ENCODE measurements at regions not wholly inside any gene's neighbourhood (a gene's known extent, or its start where the extent isn't known, plus 50 kb on each side); places are given as distances from the start of the nearest gene placed in this dataset.

GRCh38 chr5:161216877-161217276, 329.6 kb downstream of the GABRB2 start:
- Histone ChIP-seq H3K27me3 (no peaks in the 10 kb centered on the region), H3K36me3 (replicated peaks in 1 of 2) (no peaks in the 10 kb centered on the region), H3K4me3 (no peak overlapping the region), H3K4me1 (replicated peaks in 1 of 2) (no peaks in the 10 kb centered on the region), H3K27ac (no peak overlapping the region), H3K9me3 (replicated peaks in 1 of 3) (no peaks in the 10 kb centered on the region)
- intact Hi-C loops (cut with DNase I): no loop called here
- 48 to 65% (median 60%) methylated on average over 3 of the region's 3 CpGs for WGBS, 4 donors
- no peak for DNase-seq
- TF ChIP-seq, protein P1, sequence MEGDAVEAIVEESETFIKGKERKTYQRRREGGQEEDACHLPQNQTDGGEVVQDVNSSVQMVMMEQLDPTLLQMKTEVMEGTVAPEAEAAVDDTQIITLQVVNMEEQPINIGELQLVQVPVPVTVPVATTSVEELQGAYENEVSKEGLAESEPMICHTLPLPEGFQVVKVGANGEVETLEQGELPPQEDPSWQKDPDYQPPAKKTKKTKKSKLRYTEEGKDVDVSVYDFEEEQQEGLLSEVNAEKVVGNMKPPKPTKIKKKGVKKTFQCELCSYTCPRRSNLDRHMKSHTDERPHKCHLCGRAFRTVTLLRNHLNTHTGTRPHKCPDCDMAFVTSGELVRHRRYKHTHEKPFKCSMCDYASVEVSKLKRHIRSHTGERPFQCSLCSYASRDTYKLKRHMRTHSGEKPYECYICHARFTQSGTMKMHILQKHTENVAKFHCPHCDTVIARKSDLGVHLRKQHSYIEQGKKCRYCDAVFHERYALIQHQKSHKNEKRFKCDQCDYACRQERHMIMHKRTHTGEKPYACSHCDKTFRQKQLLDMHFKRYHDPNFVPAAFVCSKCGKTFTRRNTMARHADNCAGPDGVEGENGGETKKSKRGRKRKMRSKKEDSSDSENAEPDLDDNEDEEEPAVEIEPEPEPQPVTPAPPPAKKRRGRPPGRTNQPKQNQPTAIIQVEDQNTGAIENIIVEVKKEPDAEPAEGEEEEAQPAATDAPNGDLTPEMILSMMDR (IDR thresholded peaks at IDR 0.05): no peak
- no peak for TF ChIP-seq POLR2A (IDR thresholded peaks at IDR 0.05)

GRCh38 chr5:161212123-161212712, 334.3 kb downstream of the GABRB2 start:
- WGBS, 4 donors: 56 to 72% (median 62%) methylated on average over 1 of the region's 1 CpG

DNA sequence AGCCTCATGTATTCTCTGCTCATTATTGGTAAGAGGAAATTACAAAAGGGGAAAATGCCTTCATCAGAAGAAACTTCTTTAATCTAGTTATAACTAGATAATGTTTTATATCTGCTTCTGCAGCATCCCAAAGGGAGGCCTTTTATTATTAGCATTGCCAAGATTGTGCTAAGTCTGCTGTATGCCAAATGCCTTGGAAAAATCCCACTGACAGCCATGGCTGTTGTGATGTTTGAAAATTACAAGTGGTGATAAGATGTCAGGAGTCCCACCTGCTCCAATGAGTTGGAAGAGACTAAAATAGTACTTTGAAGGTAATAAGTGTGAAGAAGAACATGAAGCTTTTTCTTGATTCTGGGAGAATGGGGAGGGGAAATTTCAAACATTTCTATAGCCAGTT, 345.0 kb downstream of the GABRB2 start:
- H3K4me1 ChIP-seq (replicated peaks in 1 of 2): no peaks in the 10 kb centered on the region
- no peak overlapping the region for H3K27ac ChIP-seq
- no peaks in the 10 kb centered on the region for H3K36me3 ChIP-seq (replicated peaks in 1 of 2)
- H3K4me3 ChIP-seq: no peak overlapping the region
- H3K9me3 ChIP-seq (replicated peaks in 1 of 3): peaks cover 0 to 8% (median 0%) of the 10 kb centered on the region in 3 donors
- TF ChIP-seq, protein P1 (IDR thresholded peaks at IDR 0.05): no peak
- no peak for TF ChIP-seq POLR2A (IDR thresholded peaks at IDR 0.05)
- no peak for DNase-seq
- intact Hi-C loops (cut with DNase I): no loop called here
- no peaks in the 10 kb centered on the region for H3K27me3 ChIP-seq

More at GRCh38 chr5:161212123-161212712, 334.3 kb downstream of the GABRB2 start:
- H3K27ac ChIP-seq: no peak overlapping the region
- TF ChIP-seq, protein P1 (IDR thresholded peaks at IDR 0.05): no peak
- no peak for TF ChIP-seq POLR2A (IDR thresholded peaks at IDR 0.05)
- H3K4me3 ChIP-seq: no peak overlapping the region
- no peaks in the 10 kb centered on the region for H3K27me3 ChIP-seq
- no peaks in the 10 kb centered on the region for H3K9me3 ChIP-seq (replicated peaks in 1 of 3)
- H3K36me3 ChIP-seq (replicated peaks in 1 of 2): no peaks in the 10 kb centered on the region
- no peak for DNase-seq
- no peaks in the 10 kb centered on the region for H3K4me1 ChIP-seq (replicated peaks in 1 of 2)
- intact Hi-C loops (cut with DNase I): no loop called here

GRCh38 chr5:161190778-161191177, 338.8 kb upstream of the ATP10B start:
- no peaks in the 10 kb centered on the region for H3K4me1 ChIP-seq (replicated peaks in 1 of 2)
- H3K36me3 ChIP-seq (replicated peaks in 1 of 2): no peaks in the 10 kb centered on the region
- no peaks in the 10 kb centered on the region for H3K9me3 ChIP-seq (replicated peaks in 1 of 3)
- H3K4me3 ChIP-seq: no peak overlapping the region
- TF ChIP-seq POLR2A (IDR thresholded peaks at IDR 0.05): no peak
- TF ChIP-seq, protein P1 (IDR thresholded peaks at IDR 0.05): no peak
- no peak overlapping the region for H3K27ac ChIP-seq
- no peak for DNase-seq
- WGBS, 4 donors: 72 to 84% (median 79%) methylated on average over 2 of the region's 2 CpGs
- intact Hi-C loops (cut with DNase I): no loop called here
- no peaks in the 10 kb centered on the region for H3K27me3 ChIP-seq

Measured in adrenal gland (tissue), 9 donors.